Neural progenitor cell (in vitro differentiated cells): ENCODE measurements at regions not wholly inside any gene's neighbourhood (a gene's known extent, or its start where the extent isn't known, plus 50 kb on each side); places are given as distances from the start of the nearest gene placed in this dataset.
"Not testable (repeated sequence)": the region's sequence is repeated elsewhere in the genome, so short reads cannot be mapped to it uniquely, and the experiment has no call there.

ENCODE experiments used
- EZH2 ChIP-seq: fragments of 200-600 bp; sonication (generic); IDR thresholded peaks from 2 replicates; pipeline ENCODE4 v1.6.1; 2017; ENCODE audit warnings: antibody characterized with exemption, mild to moderate bottlenecking, moderate library complexity
- EZH2phosphoT487 ChIP-seq: fragments of 200-600 bp; sonication (generic); IDR thresholded peaks from 2 replicates; pipeline ENCODE4 v1.6.1; 2017; ENCODE audit warnings: antibody characterized with exemption
- TF ChIP-seq, protein P1 (sequence below): fragments of 200-600 bp; sonication (generic); IDR thresholded peaks from 2 replicates; pipeline ENCODE4 v1.5.1; 2017; ENCODE audit warnings: antibody characterized with exemption, mild to moderate bottlenecking

DNA sequence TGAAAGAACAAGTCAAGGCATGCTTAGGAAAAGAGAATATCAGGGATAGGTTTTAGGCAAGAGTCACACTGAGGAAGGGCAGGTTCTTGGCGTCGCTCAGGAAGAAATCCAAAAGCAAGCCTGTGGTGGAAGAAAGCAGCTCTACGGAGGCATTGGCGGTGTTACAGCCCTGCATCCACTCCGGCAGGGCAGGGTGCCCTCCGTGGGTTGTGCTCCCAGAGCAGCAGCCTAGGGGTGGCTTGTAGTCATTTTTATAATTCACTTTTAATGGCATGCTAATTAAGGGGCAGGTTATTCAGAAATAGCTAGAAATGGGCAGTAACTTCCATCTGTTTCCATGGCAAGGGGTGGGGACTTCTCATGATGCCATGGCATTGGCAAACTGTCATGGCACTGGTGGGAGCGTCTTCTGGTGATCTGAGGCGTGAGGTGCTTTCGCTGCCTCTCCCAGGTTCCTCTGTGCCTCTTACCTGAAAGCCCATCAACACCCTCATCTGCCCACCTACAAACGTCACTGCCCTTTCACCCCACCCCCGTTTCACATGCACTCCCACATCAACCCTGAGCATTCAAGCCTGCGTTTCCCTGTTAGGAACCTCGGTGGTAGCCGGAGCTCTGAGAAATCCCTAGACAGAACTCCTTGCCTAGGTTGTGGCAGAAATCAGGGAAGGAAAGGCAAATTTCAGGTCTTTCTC is 1763.8 kb upstream of the TPTE start:
- TF ChIP-seq, protein P1, sequence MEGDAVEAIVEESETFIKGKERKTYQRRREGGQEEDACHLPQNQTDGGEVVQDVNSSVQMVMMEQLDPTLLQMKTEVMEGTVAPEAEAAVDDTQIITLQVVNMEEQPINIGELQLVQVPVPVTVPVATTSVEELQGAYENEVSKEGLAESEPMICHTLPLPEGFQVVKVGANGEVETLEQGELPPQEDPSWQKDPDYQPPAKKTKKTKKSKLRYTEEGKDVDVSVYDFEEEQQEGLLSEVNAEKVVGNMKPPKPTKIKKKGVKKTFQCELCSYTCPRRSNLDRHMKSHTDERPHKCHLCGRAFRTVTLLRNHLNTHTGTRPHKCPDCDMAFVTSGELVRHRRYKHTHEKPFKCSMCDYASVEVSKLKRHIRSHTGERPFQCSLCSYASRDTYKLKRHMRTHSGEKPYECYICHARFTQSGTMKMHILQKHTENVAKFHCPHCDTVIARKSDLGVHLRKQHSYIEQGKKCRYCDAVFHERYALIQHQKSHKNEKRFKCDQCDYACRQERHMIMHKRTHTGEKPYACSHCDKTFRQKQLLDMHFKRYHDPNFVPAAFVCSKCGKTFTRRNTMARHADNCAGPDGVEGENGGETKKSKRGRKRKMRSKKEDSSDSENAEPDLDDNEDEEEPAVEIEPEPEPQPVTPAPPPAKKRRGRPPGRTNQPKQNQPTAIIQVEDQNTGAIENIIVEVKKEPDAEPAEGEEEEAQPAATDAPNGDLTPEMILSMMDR = not testable (repeated sequence)
- TF ChIP-seq EZH2, EZH2phosphoT487: not testable (repeated sequence)
